ENCODE measurements at regions not wholly inside any gene's neighbourhood (a gene's known extent, or its start where the extent isn't known, plus 50 kb on each side); places are given as distances from the start of the nearest gene placed in this dataset.

- no peak for TF ChIP-seq CCNT2 (IDR thresholded peaks at IDR 0.05; ENCODE audit: borderline replicate concordance, extremely low read depth, insufficient read length, low read depth, low read length)
- no peak for TF ChIP-seq DDX20 (tag; IDR thresholded peaks at IDR 0.05; ENCODE audit: low read depth)
Measured at GRCh38 chr12:75970310-75970709, 61.3 kb downstream of the PHLDA1 start (continued).

- no peak for DNase-seq (ENCODE audit: extremely low read depth in 1 of 4, low spot score in 3 of 4)
- intact Hi-C loops (cut with micrococcal nuclease) (no loop called here), in situ Hi-C loops (cut with MboI) (no loop called here)
- H3K9me1 ChIP-seq (ENCODE audit: control insufficient read depth, insufficient read depth, low read length), result no peaks in the 10 kb centered on the region
- FAIRE-seq, result no peak
- CTCF ChIA-PET (ENCODE audit: low intra/inter-chr PET ratio), result no interaction called here
- H2AFZ ChIP-seq (ENCODE audit: low read depth, low read length), result no peak overlapping the region
- H3K9me3 ChIP-seq (replicated peaks; ENCODE audit: control insufficient read depth, insufficient read depth, low read depth, low read length), result no peaks in the 10 kb centered on the region
- ATAC-seq, result no peak
- H3K4me2 ChIP-seq (ENCODE audit: insufficient read depth, low read length), result no peak overlapping the region
- no TSS peak for BruUV-seq (replicated peaks)
- H3K27ac ChIP-seq (ENCODE audit: extremely low read depth, low read depth, low read length), result no peak overlapping the region
- 32% methylated on average over 5 of the region's 5 CpGs for WGBS (ENCODE audit: insufficient coverage, low coverage, missing lambda C conversion rate)
- no peak overlapping the region for H3K9ac ChIP-seq (ENCODE audit: insufficient read depth in 1 of 2, low read depth in 2 of 2, low read length in 2 of 2)
- no peaks in the 10 kb centered on the region for H3K27me3 ChIP-seq (ENCODE audit: control insufficient read depth in 2 of 2, insufficient read depth in 2 of 2, low read length in 2 of 2)
- no peak overlapping the region for H3K4me3 ChIP-seq
- POLR2A ChIA-PET, result no interaction called here
- H3K4me1 ChIP-seq (replicated peaks in 1 of 2; ENCODE audit: control insufficient read depth in 2 of 2, insufficient read depth in 2 of 2, low read length in 2 of 2), result no peaks in the 10 kb centered on the region
- H3K36me3 ChIP-seq (ENCODE audit: control insufficient read depth, insufficient read depth, low read length), result no peaks in the 10 kb centered on the region
- no peaks in the 10 kb centered on the region for H4K20me1 ChIP-seq (replicated peaks; ENCODE audit: control insufficient read depth, insufficient read depth, low read length)
- no peaks in the 10 kb centered on the region for H3K79me2 ChIP-seq (ENCODE audit: control insufficient read depth, insufficient read depth, low read length)
- peak; percentile 84 for TF ChIP-seq CEBPB (tag; IDR thresholded peaks at IDR 0.05)
- TF ChIP-seq, protein P1, sequence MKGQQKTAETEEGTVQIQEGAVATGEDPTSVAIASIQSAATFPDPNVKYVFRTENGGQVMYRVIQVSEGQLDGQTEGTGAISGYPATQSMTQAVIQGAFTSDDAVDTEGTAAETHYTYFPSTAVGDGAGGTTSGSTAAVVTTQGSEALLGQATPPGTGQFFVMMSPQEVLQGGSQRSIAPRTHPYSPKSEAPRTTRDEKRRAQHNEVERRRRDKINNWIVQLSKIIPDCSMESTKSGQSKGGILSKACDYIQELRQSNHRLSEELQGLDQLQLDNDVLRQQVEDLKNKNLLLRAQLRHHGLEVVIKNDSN (CRISPR knock-in tag; IDR thresholded peaks at IDR 0.05), result peak; percentile 13; the same call in 1 of the 2 replicates
- peak; percentile 44; the same call in 1 of the 2 replicates for TF ChIP-seq L3MBTL2 (IDR thresholded peaks at IDR 0.05)
- no peak for TF ChIP-seq ARNT (IDR thresholded peaks at IDR 0.05)
- no peak for TF ChIP-seq CEBPG (CRISPR knock-in tag; IDR thresholded peaks at IDR 0.05)
- peak; percentile 70 to 83 for TF ChIP-seq CEBPG (tag; conservative IDR thresholded peaks at IDR 0.05 in 1 of 2, IDR thresholded peaks at IDR 0.05 in 1 of 2)
- TF ChIP-seq, protein P2, sequence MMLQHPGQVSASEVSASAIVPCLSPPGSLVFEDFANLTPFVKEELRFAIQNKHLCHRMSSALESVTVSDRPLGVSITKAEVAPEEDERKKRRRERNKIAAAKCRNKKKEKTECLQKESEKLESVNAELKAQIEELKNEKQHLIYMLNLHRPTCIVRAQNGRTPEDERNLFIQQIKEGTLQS (IDR thresholded peaks at IDR 0.05), result peak; percentile 67
- TF ChIP-seq, protein P2 (CRISPR knock-in tag; conservative IDR thresholded peaks at IDR 0.05), result no peak
- TF ChIP-seq JUN (IDR thresholded peaks at IDR 0.05; ENCODE audit: borderline replicate concordance, low read depth, low read length), result 0 out of 2 replicates have a peak, but pooled peaks have one; percentile 41
- no peak for TF ChIP-seq JUN (CRISPR knock-in tag; IDR thresholded peaks at IDR 0.05; ENCODE audit: borderline replicate concordance)
Measured at GRCh38 chr12:75969768-75970167, 61.8 kb downstream of the PHLDA1 start.
